Activated naive CD4-positive, alpha-beta T cell treated with anti-CD3 and anti-CD28 coated beads, Interleukin-2, amount 50 U/mL, for 72 hours (primary cell): ENCODE measurements at regions not wholly inside any gene's neighbourhood (a gene's known extent, or its start where the extent isn't known, plus 50 kb on each side); places are given as distances from the start of the nearest gene placed in this dataset.
A peak's percentile ranks its signal among the peaks of the same experiment; 100 is the strongest.

Experiments
- ATAC-seq, 2 donors: fragments of 150-1000 bp; cut with Tn5 transposase; 2 replicates each; pipeline ENCODE4 v1.10.0; 2021; ENCODE audit warnings: mild to moderate bottlenecking in 2 of 2, moderate library complexity in 2 of 2
- DNase-seq, 2 donors: peaks; one replicate each; pipeline ENCODE4 v3.0.0; 2021 to 2022; ENCODE audit warnings: low spot score in 2 of 2
- H3K27ac Mint-ChIP-seq, 2 donors: one replicate each; pipeline ENCODE4 v1.8.0; 2022; ENCODE audit warnings: mild to moderate bottlenecking in 2 of 2, mixed read lengths in 2 of 2
- H3K36me3 Mint-ChIP-seq, 2 donors: one replicate each; pipeline ENCODE4 v1.8.0; 2022; ENCODE audit warnings: mixed read lengths in 2 of 2
- H3K9me3 Mint-ChIP-seq, 2 donors: one replicate each; pipeline ENCODE4 v1.8.0; 2022; ENCODE audit warnings: mixed read lengths in 2 of 2

- peaks cover 5 to 7% of the 10 kb centered on the region in 2 donors for H3K9me3 Mint-ChIP-seq
- DNase-seq (no peak), ATAC-seq (no peak)
- H3K27ac Mint-ChIP-seq = no peak overlapping the region
- H3K36me3 Mint-ChIP-seq = peaks cover 9 to 13% of the 10 kb centered on the region in 2 donors
Observed at GRCh38 chr12:93944911-93945310, 203.5 kb upstream of the PLXNC1 start.

DNA sequence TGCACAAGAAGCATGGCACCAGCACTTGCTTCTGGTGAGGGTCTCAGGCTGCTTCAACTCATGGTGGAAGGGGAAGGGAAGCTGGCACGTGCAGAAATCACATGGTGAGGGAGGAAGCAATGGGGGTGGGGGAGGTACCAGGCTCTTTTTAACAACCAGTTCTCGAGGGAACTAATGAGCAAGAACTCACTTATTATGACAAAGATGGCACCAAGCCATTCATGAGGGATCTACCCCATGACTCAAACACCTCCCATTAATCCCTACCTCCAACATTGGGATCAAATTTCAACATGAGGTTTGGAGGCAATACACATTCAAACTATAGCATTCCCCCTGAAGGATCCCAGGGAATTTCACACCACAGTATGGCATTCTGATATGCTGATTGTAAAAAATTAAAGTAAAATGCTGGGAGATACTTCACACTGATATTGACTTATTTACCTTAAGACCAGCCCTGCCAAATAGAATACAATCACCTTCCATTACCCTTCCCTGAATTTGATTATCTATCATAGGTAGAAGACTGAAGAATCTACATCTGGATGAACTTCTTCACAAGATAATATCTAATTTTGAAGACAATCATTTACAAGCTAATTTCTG, 201.7 kb upstream of the PLXNC1 start:
- Mint-ChIP-seq H3K9me3 (peaks cover 6 to 7% of the 10 kb centered on the region in 2 donors), H3K27ac (no peak overlapping the region), H3K36me3 (peaks cover 10 to 15% of the 10 kb centered on the region in 2 donors)
- DNase-seq = no peak
- no peak for ATAC-seq

- H3K9me3 Mint-ChIP-seq = peaks cover 6 to 7% of the 10 kb centered on the region in 2 donors
- ATAC-seq = no peak
- peaks cover 10 to 15% of the 10 kb centered on the region in 2 donors for H3K36me3 Mint-ChIP-seq
- no peak overlapping the region for H3K27ac Mint-ChIP-seq
- DNase-seq = no peak
Observed at GRCh38 chr12:93947486-93947885, 200.9 kb upstream of the PLXNC1 start.

GRCh38 chr12:93950311-93950710, 198.1 kb upstream of the PLXNC1 start:
- no peak for DNase-seq
- H3K36me3 Mint-ChIP-seq = peaks cover 13 to 15% of the 10 kb centered on the region in 2 donors

DNA sequence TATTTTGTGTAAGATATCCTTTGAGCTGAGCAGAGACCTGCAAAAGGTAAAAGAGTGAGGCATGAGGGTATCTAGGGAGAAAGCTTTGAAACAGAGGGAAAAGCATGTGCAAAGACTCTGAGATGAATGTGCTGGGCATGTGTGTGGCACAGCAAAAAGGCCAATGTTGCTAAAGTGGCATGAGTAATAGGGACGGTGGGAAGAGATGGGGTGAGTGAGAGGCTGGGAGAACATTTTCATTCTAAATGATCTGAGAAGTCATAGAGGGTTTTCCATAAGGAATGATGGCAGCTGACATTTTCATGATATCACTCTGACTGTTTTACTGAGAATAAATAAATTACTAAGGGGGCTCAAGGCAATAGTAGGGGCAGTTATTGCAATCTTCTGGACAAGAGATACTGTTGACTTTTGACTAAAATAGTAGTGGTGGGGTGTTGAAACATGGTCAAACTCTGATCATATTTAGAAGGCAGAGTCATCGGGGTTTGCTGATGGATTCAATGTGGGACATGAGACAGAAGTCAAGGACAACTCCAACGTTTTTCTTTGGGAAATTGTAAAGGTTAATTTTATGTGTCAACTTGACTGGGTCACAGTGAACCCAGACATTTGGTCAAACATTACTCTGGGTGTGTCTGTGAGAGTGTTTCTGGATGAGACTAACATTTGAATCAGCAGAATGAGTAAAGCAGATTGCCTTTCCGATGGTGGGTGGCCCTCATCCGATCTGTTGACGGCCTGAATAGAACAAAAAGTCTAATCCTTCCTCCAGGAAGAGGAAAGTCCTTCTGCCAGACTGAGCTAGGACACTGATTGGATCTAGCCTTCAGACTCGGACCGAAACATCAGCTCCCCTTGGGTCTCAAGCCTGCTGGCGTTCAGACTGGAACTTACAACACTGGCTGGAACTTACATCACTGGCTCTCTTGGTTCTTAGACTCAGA, 193.9 kb upstream of the PLXNC1 start:
- Mint-ChIP-seq H3K27ac (no peak overlapping the region), H3K36me3 (peaks cover 21 to 25% of the 10 kb centered on the region in 2 donors), H3K9me3 (peaks cover 26 to 30% of the 10 kb centered on the region in 2 donors)
- ATAC-seq (no peak), DNase-seq (no peak)

More at GRCh38 chr12:93950311-93950710, 198.1 kb upstream of the PLXNC1 start:
- Mint-ChIP-seq H3K27ac (no peak overlapping the region), H3K9me3 (peaks cover 9 to 15% of the 10 kb centered on the region in 2 donors)
- ATAC-seq = no peak

DNA sequence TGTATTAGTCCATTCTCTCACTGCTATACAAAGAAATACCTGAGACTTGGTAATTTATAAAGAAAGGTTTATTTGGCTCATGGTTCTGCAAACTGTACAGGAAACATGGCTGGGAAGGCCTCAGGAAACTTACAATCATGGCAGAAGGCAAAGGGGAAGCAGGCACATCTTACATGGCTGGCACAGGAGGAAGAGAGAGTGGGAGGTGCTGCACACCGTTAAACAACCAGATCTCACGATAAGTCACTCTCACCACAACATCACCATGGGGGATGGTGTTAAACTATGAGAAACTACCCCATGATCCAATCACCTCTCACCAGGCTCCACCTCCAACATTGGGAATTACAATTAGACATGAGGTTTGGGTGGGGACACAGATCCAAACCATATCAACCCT, 191.8 kb upstream of the PLXNC1 start:
- Mint-ChIP-seq H3K36me3 (peaks cover 22 to 26% of the 10 kb centered on the region in 2 donors), H3K27ac (no peak overlapping the region), H3K9me3 (peaks cover 26 to 30% of the 10 kb centered on the region in 2 donors)
- ATAC-seq (no peak), DNase-seq (no peak)

DNA sequence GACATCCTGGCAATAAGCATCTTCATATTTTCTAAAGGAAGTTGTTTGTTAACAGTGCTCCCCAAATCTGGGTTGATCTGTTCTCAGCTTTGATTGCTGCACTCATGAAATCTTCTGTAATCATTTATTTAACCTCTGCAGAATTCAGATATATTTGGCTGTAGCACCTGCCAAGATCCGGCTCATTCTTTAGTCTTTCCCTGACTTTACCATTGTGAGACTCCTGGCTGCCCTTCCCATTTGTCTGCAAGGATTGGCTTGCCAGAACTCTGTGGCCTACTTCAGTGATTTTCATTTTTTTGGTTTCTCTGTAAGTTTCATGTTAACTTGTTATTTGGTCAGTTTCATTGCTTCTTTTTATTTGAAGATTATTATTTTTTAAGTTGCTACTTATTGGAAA, 191.2 kb upstream of the PLXNC1 start:
- H3K27ac Mint-ChIP-seq = no peak overlapping the region
- peaks cover 22 to 26% of the 10 kb centered on the region in 2 donors for H3K36me3 Mint-ChIP-seq
- peaks cover 26 to 30% of the 10 kb centered on the region in 2 donors for H3K9me3 Mint-ChIP-seq
- ATAC-seq = no peak
- no peak for DNase-seq

- Mint-ChIP-seq H3K36me3 (peaks cover 22 to 26% of the 10 kb centered on the region in 2 donors), H3K27ac (no peak overlapping the region), H3K9me3 (peaks cover 27 to 30% of the 10 kb centered on the region in 2 donors)
- ATAC-seq = no peak
- no peak for DNase-seq
Observed at GRCh38 chr12:93957870-93958269, 190.5 kb upstream of the PLXNC1 start.

- ATAC-seq (no peak), DNase-seq (no peak)
- no peak overlapping the region for H3K27ac Mint-ChIP-seq
Observed at GRCh38 chr12:93959657-93960056, 188.7 kb upstream of the PLXNC1 start.

GRCh38 chr12:93960521-93960920, 187.9 kb upstream of the PLXNC1 start:
- no peak for DNase-seq
- H3K36me3 Mint-ChIP-seq = peaks cover 20 to 22% of the 10 kb centered on the region in 2 donors
- no peak for ATAC-seq
- H3K9me3 Mint-ChIP-seq = peaks cover 20 to 26% of the 10 kb centered on the region in 2 donors
- H3K27ac Mint-ChIP-seq = no peak overlapping the region

More at GRCh38 chr12:93959657-93960056, 188.7 kb upstream of the PLXNC1 start:
- Mint-ChIP-seq H3K36me3 (peaks cover 22 to 26% of the 10 kb centered on the region in 2 donors), H3K9me3 (peaks cover 25 to 32% of the 10 kb centered on the region in 2 donors)

DNA sequence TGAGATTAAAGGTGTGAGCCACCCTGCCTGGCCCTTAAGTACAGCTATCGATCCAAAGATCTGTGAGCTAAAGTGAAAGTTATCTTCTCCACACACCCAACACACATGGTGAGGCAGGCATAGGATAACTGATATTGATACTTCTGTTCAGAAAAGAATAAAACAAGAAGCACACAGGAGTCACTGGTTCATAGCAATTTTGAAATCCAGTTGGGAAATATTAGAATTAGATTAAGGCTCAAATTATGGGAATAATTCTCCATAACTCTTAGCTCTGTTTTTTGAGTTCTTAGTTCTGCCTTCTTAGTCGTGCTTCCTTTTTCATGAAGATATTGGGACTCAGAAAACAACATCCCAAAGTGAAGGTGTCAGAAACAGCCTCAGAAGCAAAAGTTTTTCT, 186.0 kb upstream of the PLXNC1 start:
- Mint-ChIP-seq H3K9me3 (peaks cover 5 to 11% of the 10 kb centered on the region in 2 donors), H3K27ac (no peak overlapping the region), H3K36me3 (peaks cover 5 to 8% of the 10 kb centered on the region in 2 donors)
- no peak for DNase-seq
- ATAC-seq = no peak

DNA sequence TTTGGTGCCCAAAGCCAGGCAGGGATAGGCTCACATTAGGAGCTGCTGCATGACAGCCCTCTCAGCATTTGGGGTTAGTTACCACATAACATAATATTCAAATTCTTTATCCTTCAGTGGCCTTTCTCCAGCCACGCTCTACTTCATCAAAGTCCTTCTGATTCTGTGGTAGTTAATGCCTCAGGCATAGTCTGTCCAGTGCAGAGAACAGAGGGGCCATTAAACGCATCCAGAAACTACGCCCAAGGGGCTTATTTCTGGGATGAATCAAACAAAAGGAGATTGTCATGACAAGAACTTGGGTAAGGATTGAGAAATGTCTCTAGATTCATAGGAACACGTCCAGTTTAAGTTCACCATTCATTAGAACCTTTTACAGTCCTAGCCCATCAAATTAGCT, 183.4 kb upstream of the PLXNC1 start:
- ATAC-seq = no peak
- H3K9me3 Mint-ChIP-seq = peaks cover 5 to 11% of the 10 kb centered on the region in 2 donors
- DNase-seq = no peak
- no peak overlapping the region for H3K27ac Mint-ChIP-seq
- peaks cover 5 to 8% of the 10 kb centered on the region in 2 donors for H3K36me3 Mint-ChIP-seq

- DNase-seq (no peak), ATAC-seq (no peak)
- Mint-ChIP-seq H3K9me3 (peaks cover 0 to 5% of the 10 kb centered on the region in 2 donors), H3K27ac (no peak overlapping the region), H3K36me3 (no peaks in the 10 kb centered on the region)
Observed at GRCh38 chr12:93966516-93967133, 181.8 kb upstream of the PLXNC1 start.

DNA sequence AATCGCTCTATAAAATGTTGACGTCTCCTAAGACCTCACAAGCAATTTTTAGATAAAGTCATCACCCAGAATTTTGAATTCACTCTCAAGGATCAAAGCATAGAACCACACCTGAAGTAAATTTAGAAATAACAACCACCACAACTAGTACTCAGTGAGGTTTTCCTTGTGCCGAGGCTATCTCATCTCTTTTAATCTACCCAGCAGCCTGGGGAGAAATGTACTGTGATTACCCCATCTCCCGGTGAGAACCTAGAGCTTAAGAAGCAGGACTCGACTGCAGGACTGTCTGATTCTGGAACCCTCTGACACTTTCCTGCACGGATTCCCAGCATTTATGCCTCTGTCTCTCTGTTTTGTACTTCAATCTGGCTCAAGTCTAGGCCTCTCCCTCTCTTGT, 180.9 kb upstream of the PLXNC1 start:
- Mint-ChIP-seq H3K36me3 (no peaks in the 10 kb centered on the region), H3K9me3 (peaks cover 0 to 5% of the 10 kb centered on the region in 2 donors), H3K27ac (peak overlapping the region in 1 of 2 donors; percentile 23)
- DNase-seq (no peak), ATAC-seq (no peak)

DNA sequence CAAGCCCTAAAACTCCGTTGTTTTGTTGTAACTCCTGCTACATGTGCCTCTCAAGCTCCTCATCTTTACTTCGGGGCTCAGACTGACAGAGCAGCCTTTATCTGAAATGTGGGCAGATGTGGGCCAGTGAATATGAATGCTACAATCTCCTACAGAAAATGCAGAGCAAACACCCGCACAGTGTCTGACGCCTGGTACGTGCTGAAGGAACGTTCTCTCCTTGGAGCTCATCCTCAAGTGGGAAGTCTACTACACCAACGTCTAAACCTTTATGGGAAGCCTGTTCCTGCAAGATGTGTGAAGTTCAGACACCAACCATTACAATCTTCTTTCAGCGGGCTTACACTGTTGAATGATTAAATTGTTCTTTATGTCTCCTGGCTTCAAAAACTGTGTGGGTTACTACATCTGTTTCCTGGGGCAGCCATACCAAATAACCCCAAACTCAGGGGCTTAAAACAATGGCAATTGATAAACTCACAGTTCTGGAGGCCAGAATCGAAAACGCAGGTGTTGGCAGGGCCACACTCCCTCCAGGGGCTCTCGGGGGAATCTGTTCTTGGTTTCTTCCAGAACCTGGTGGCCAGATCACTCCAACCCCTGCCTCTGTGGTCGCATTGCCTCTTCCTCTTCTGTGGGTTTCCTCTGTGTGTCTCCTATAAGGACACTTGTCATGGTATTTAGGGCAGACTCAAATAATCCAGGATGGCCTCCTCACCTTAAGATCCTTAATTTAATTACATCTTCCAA, 179.7 kb upstream of the PLXNC1 start:
- no peaks in the 10 kb centered on the region for H3K9me3 Mint-ChIP-seq
- H3K36me3 Mint-ChIP-seq = no peaks in the 10 kb centered on the region
- DNase-seq = no peak
- ATAC-seq = no peak
- H3K27ac Mint-ChIP-seq = no peak overlapping the region

DNA sequence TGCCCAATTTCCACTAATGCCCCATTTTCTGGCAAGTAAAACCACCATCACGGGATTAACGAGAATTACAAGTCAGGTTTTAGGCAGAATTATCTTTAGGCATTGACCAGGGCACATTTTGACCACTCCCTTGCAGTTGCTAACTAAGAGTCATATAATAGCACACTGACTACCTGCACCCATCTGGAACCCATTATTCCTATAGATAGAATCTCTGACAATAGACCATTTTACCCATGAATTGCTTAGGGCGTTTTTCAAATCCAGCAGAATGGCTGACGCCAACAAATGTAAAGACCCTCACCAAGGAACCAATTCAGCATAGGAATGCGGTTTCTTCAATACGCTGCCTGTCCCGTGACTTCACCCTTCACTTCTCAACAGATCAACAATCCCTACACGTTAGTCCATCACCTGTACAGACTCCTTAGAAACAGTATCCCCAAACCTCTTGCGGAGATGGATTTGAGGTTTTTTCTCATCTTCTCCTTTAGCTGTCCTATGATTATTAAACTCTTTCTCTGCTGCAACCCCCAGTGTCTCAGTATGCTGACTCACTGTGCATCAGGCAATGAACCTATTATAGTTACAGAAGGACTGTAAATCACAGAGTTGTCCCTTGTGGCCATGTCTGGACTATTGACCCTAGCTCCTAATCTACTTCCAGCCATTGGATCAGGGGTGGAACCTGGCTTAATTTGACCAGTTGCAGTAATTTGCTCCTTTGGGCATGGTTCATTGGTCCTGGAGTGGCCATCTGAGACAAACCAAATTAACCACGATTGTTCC, 177.3 kb upstream of the PLXNC1 start:
- ATAC-seq (no peak), DNase-seq (no peak)
- peaks cover 0 to 4% of the 10 kb centered on the region in 2 donors for H3K9me3 Mint-ChIP-seq
- H3K36me3 Mint-ChIP-seq = no peaks in the 10 kb centered on the region
- no peak overlapping the region for H3K27ac Mint-ChIP-seq
